ENCODE measurements at regions not wholly inside any gene's neighbourhood (a gene's known extent, or its start where the extent isn't known, plus 50 kb on each side); places are given as distances from the start of the nearest gene placed in this dataset.

DNA sequence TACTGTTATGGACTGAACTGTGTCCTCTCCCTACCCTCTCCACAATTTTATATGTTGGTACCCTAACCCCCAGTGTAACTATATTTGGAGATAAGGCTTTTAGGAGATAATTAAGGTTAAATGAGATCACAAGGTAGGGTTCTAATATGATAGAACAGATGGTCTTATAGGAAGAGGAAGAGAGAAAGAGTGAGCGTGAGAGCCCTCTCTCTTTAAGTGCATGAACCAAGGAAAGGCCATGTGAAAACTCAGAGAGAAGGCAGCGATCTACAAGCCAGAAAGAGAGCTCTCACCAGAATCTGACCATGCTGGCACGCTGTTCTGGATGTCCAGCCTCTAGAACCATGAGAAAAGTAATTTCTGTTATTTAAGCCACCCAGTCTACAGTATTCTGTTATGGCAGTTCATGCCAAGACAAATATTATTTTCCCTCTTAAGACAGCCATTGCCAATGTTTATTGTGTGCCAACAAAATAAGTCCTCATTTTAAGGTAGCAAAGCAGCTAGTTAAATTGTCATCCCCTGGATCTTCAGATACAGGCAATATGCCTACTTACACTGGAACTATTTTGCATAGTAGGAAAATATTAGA, 336.2 kb downstream of the MID1IP1 start:
- DNase-seq, result no peak

- no peak for DNase-seq
Measured at GRCh38 chrX:39140581-39140980, 339.3 kb downstream of the MID1IP1 start.

- no peak for DNase-seq
Measured at GRCh38 chrX:39144323-39144722, 343.1 kb downstream of the MID1IP1 start.

- DNase-seq, result no peak
Measured at GRCh38 chrX:39144956-39145355, 343.7 kb downstream of the MID1IP1 start.

DNA sequence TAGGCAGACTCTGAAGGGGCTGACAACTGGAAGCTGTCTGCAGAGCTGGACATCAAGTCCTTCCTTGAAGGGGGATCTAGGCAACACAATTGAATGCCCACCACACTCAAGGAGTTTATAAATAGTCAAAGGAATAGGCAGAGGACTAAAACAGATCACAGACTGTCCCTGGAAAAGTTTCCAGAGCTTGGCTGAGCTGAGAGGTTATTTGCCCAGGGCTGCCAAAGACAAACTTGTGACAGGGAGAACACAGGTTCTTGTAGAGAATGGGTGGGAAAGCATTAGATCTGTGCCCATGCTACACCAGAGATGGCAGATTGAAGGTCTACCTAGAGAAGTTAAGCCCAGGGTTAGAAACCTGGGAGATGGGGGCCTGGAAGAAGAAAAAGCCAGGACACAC, 344.6 kb downstream of the MID1IP1 start:
- no peak for DNase-seq

- DNase-seq, result peak in 46 of 51 donors; percentile 0 to 75 (median 27)
Measured at GRCh38 chrX:39149761-39150160, 348.5 kb downstream of the MID1IP1 start.

GRCh38 chrX:39150220-39150619, 349.0 kb downstream of the MID1IP1 start:
- DNase-seq, result no peak

DNA sequence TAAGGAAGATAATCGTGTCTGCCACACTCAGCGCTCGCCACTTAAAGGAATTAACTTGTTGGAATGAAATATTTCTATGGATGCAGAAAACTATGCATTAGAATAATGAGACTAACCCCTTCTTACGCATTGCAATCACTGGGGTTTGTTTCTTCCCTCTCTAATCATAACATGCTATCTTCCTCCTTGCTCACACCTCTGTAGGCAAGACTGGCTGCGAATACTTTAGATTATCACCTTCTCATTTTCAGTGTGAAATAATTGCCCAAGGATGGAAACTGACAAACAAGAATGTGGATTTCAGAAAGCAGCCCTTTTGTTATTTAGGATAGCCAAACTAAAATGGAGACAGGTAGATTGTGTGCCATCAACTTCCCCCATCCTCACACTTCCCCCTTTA, 349.4 kb downstream of the MID1IP1 start:
- DNase-seq, result no peak

DNA sequence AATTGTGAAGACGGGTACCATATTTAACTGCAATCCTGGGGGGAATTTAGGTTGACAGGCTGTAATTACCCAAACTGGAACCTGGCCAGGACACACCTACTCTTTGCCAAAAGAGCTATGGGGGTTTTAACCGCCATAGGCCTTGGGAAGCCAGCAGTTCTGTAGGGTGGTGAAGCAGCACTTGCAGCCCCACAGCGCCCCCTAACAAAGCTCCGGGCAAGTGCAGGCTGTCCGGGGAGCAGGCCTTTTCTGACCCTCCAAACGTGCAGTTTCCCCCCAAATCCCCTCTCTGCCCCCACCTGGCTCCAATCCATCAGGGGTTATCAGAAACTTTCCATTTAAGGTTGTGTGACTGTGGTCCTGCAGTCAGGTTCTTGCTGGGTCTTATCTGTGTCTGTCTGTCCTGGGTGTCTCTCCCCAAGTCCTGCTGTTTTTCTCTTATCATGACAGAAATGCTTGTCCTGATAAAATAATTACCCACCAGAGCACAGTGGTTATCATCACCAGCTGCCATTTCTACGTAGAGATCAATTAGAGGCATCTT, 350.9 kb downstream of the MID1IP1 start:
- peak in 15 of 51 donors; percentile 1 to 43 (median 7) for DNase-seq

GRCh38 chrX:39156051-39156450, 354.8 kb downstream of the MID1IP1 start:
- no peak for DNase-seq

- DNase-seq, result no peak
Measured at GRCh38 chrX:39157006-39157405, 355.7 kb downstream of the MID1IP1 start.

DNA sequence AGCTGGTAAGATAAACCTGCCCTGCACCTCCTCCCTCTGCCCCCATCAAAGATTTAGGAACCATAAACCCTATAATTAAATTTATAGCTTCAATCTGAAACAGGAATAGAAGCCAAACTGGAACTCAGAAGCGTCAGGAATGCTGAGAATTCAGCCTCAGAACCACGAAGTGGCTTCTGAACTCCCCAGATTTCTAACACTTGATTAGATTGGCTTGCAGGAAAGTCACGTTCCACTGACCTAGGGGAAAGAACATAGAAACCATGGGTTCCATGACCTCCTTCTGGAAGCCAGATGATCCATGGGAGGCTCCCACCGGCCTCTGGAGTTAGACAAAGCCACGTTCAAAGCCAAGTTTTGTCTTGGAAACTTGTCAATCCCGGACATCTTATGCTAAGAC, 356.5 kb downstream of the MID1IP1 start:
- no peak for DNase-seq

- DNase-seq, result no peak
Measured at GRCh38 chrX:39158801-39159657, 357.8 kb downstream of the MID1IP1 start.

DNA sequence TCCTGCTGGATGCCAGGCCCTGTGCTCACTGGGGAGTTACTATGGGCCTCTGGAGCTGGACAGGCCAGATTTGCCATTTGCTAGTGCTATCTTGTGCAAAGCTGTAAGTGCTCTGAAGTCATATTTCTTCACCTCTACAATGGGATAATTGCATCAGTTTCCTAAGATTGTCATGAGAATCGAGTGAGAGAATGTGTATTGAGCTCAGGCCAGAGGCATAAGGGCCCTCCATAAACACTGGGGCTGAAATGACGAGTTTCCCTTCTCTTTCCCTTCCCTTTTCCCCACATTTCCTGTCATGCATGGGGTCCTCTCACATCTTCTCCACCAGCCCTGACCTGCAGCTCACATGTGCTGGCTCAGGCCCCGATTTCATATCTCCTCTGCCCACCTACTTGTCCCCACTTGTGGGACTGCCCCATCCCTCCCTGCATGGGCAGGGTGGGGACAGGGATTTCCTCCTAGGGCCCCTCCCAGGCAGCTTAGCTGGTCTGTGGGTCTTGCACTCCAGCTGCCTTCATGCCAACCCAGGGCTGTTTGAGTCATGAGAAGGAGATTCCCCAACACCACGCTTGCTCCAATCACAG, 358.8 kb downstream of the MID1IP1 start:
- no peak for DNase-seq

DNA sequence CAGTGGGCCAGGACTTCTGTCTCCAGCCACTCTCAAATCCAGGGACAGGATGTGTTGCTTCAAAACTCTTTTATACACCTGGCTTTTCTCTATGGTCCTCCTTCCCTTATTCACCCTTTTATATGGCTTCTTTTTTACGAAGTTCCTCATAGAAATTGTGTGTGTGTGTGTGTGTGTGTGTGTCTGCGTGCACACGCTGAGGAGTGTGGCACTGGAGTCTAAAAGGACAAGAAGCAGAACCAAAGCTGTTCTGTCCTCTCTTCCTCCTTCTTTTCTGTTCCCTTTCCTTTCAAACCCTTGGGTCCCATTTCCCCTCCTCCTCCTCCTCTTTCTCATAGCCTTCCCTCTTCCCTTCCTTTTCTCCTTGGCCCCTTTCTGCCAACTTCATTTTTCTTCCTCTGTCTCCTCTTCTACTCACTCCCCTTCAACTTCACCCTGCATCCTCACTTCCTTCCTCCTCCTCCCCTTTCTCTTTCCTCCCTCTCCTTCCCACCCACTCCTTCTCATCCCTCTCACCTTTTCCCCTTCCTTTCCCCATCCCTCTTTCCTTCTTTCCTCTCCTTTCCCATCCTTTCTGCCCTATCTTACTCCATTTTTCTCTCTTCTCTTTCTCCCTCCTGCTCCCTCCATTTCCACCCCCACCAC, 360.5 kb downstream of the MID1IP1 start:
- DNase-seq, result no peak

GRCh38 chrX:39162322-39162735, 361.1 kb downstream of the MID1IP1 start:
- peak in 20 of 51 donors; percentile 0 to 47 (median 9) for DNase-seq

DNA sequence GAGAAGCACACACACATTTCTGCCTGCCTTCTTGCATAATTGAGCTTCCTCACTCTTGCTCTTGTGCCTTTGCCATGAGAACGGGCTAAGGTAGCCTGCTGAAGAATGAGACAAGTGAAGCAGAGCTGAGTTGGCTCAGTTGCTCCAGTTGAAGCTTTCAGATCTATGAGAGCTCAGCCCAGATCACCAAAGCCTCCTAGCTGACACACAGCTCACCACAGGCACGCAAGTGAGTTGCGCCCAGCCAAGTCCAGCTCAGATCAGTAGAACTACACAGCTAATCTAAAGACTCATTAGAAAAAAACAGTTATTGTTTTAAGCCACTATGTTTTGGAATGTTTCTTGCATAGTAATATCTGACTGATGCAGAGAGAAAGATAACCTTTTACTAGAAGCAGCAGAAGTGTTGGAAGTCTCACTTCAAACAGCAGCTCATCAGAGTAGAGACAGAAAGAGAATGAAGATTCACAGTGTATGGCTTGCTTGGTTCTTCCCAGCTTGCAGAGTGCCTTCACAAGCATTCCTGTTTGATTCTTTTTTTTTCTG, 362.4 kb downstream of the MID1IP1 start:
- DNase-seq, result no peak

DNA sequence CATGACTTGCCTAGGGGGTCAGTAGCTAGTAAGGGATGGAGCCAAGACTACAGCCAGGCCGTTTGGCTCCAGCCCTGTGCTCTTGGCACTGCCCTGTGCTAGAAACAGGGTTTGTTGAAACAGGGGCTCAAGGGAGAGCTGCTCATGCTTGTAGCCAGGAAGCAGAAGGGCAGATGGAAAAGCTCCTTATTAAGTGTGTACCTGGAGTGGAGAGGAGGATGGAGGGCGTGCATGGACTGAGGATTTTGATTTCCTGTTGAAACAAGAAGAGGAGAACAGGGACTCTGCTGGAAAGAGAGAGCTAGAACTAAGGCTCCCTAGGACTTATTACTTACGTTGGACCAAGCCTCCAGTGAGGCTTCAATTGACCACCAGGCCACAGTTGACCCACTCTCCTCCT, 363.0 kb downstream of the MID1IP1 start:
- DNase-seq, result no peak

DNA sequence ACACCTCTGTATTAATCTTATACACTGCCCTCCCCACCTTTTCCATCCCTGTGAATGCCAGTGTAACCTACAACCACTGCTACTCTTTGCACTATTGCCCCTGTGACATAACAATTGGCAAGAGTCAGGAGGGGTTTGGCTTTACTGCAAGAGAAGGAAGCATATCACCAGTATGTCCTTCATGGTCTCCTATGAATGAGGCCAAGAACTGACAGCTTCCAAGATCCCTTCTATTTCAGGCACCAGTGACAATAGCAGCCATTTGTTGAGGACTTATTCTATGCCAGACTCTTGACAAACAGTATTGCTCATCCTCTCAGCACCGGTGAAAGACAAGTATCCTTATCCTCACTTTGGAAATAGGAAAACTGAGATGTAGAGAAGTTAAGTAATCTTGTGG, 363.9 kb downstream of the MID1IP1 start:
- DNase-seq, result no peak

DNA sequence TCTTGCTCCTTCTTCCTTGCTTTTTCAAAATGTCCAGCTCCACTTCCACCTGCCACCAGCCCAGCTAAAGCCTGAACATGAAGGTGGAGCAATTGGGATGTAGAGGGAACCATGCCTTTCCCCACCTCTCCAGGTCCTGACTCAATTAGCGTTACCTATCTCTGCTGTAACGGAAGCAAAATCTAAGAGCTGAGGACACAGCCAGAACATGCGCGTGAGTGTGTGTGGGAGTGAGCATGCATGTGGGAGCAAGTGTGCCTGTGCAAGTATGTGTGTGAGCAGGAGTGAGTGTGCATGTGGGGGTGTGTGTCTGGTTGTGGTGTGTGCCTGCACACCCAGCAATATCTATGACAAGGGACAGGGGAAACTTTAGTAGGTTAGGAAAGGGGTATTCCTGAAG, 364.5 kb downstream of the MID1IP1 start:
- DNase-seq, result no peak

- DNase-seq, result no peak
Measured at GRCh38 chrX:39167791-39168190, 366.5 kb downstream of the MID1IP1 start.

DNA sequence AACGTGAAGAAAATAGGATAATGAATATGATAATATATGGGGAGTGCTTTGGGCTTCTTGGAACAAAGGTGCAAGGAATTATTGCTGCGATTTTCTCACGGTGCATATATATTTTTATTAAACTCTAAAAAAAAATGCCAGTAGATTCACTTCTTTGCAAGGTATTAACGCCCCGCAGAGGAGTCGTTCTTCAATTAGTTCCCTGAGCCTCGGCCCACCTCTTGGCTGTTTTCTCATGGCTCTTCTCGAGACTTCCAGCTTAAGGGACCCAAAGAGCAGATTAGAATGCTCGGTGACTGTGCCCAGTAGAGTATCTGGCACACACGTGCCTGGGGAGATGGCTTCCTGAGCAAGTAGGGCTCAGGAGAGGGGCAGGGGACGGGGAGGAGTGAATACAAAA, 367.4 kb downstream of the MID1IP1 start:
- DNase-seq, result no peak
